HepG2 (cell line): ENCODE measurements at regions not wholly inside any gene's neighbourhood (a gene's known extent, or its start where the extent isn't known, plus 50 kb on each side); places are given as distances from the start of the nearest gene placed in this dataset.

Source experiments
- BCL6 ChIP-seq: IDR thresholded peaks from 2 replicates; pipeline ENCODE4 v1.6.1; 2016; ENCODE audit warnings: missing genetic modification reagents, missing compliant biosample characterization
- BRCA1 ChIP-seq: sonication (generic); formaldehyde crosslinking; IDR thresholded peaks from 2 replicates; pipeline ENCODE4 v1.4.0; 2020; ENCODE audit warnings: missing genetic modification reagents
- CBX1 ChIP-seq: IDR thresholded peaks from one replicate; pipeline ENCODE4 v1.6.1; 2016; ENCODE audit warnings: antibody characterized with exemption, low read depth
- CEBPB ChIP-seq: IDR thresholded peaks from 2 replicates; pipeline ENCODE4 v1.6.1; 2011; ENCODE audit warnings: low read depth, low read length, improper control_type of control experiment, borderline replicate concordance
- FOXJ3 ChIP-seq: sonication (generic); formaldehyde crosslinking; IDR thresholded peaks from 2 replicates; pipeline ENCODE4 v1.4.0; 2020; ENCODE audit warnings: missing genetic modification reagents, mild to moderate bottlenecking, borderline replicate concordance
- FOXO1 ChIP-seq: sonication (generic); formaldehyde crosslinking; IDR thresholded peaks from 2 replicates; pipeline ENCODE4 v1.4.0; 2020; ENCODE audit warnings: missing genetic modification reagents
- GATAD2A ChIP-seq: IDR thresholded peaks from 2 replicates; pipeline ENCODE4 v1.6.1; 2016
- HNF4A ChIP-seq: sonication (generic); formaldehyde crosslinking; IDR thresholded peaks from 2 replicates; pipeline ENCODE4 v1.4.0; 2020; ENCODE audit warnings: missing genetic modification reagents
- HOXA3 ChIP-seq: sonication (generic); formaldehyde crosslinking; IDR thresholded peaks from 2 replicates; pipeline ENCODE4 v1.5.0; 2020; ENCODE audit warnings: missing genetic modification reagents
- HOXD1 ChIP-seq: sonication (generic); formaldehyde crosslinking; IDR thresholded peaks from 2 replicates; pipeline ENCODE4 v1.5.0; 2020; ENCODE audit warnings: missing genetic modification reagents
- KDM5B ChIP-seq: sonication (generic); formaldehyde crosslinking; IDR thresholded peaks from 2 replicates; pipeline ENCODE4 v1.4.0; 2020; ENCODE audit warnings: missing genetic modification reagents, mild to moderate bottlenecking, borderline replicate concordance
- PHF21A ChIP-seq: sonication (generic); formaldehyde crosslinking; IDR thresholded peaks from 2 replicates; pipeline ENCODE4 v1.5.0; 2020; ENCODE audit warnings: mild to moderate bottlenecking, missing genetic modification reagents
- POLR2AphosphoS2 ChIP-seq: IDR thresholded peaks from 2 replicates; pipeline ENCODE4 v1.6.1; 2011; ENCODE audit warnings: low read depth, low read length, improper control_type of control experiment
- SAP130 ChIP-seq: IDR thresholded peaks from 2 replicates; pipeline ENCODE4 v1.6.1; 2016; ENCODE audit warnings: low read depth
- ZNF891 ChIP-seq: sonication (generic); formaldehyde crosslinking; IDR thresholded peaks from 2 replicates; pipeline ENCODE4 v1.5.0; 2020; ENCODE audit warnings: mild to moderate bottlenecking, missing genetic modification reagents
- TF ChIP-seq, protein P1 (sequence below): IDR thresholded peaks from 2 replicates; pipeline ENCODE4 v1.6.1; 2012; ENCODE audit warnings: inconsistent platforms
- TF ChIP-seq, protein P2 (sequence below): IDR thresholded peaks from 2 replicates; pipeline ENCODE4 v1.4.0; 2020; ENCODE audit warnings: mild to moderate bottlenecking, missing genetic modification reagents
- TF ChIP-seq, protein P3 (sequence below): sonication (generic); formaldehyde crosslinking; IDR thresholded peaks from 2 replicates; pipeline ENCODE4 v1.5.0; 2020; ENCODE audit warnings: missing genetic modification reagents
- TF ChIP-seq, protein P4 (sequence below): sonication (generic); formaldehyde crosslinking; IDR thresholded peaks from 2 replicates; pipeline ENCODE4 v1.4.0; 2020; ENCODE audit warnings: missing genetic modification reagents

DNA sequence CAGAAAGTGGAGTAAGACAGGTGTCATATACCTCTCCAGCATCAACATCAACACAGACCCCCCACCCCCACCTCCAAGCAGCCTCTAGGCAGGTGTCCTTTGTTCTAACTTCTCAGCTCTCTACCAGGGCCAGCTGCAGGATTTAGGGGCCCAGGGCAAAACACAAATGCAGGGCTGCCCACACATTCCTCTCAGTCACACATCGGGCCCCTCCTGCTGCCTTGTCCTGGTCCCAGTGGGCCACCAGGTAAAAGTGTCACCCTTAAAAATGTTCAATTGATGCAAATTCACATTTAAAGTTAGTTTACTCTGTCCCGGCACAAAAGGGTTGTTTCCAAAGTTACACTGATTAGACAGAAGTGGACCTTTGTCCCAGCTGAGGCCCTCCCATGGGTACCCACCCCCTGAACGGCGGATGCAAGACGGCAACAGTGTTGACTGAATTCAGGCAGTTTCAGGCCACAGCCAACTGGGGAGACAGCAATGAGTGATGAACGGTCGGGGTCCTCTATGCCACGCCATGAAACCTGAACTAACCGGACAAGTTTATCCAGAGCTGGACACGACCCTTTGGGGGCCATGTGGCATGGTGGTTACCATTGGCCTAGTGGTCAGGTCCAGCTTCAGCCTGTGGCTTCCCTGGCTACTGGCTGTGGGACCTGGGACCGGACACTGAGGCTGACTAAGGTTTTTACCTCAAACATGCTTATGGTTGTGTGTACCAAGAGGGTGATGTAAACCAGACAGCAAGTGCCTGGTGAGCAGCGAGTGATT is 52.2 kb upstream of the UNC93A start (continued):
- TF ChIP-seq KDM5B (CRISPR knock-in tag), result no peak
- 0 out of 2 replicates have a peak, but pooled peaks have one; percentile 8 for TF ChIP-seq FOXJ3
- TF ChIP-seq BCL6 (CRISPR knock-in tag), result peak; percentile 59
- TF ChIP-seq SAP130, result peak; percentile 63
- TF ChIP-seq, protein P1, sequence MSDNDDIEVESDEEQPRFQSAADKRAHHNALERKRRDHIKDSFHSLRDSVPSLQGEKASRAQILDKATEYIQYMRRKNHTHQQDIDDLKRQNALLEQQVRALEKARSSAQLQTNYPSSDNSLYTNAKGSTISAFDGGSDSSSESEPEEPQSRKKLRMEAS, result peak; percentile 65
- TF ChIP-seq CBX1, result peak; percentile 12
- 0 out of 2 replicates have a peak, but pooled peaks have one; percentile 26 for TF ChIP-seq HOXA3
- no peak for TF ChIP-seq POLR2AphosphoS2
- TF ChIP-seq, protein P2, sequence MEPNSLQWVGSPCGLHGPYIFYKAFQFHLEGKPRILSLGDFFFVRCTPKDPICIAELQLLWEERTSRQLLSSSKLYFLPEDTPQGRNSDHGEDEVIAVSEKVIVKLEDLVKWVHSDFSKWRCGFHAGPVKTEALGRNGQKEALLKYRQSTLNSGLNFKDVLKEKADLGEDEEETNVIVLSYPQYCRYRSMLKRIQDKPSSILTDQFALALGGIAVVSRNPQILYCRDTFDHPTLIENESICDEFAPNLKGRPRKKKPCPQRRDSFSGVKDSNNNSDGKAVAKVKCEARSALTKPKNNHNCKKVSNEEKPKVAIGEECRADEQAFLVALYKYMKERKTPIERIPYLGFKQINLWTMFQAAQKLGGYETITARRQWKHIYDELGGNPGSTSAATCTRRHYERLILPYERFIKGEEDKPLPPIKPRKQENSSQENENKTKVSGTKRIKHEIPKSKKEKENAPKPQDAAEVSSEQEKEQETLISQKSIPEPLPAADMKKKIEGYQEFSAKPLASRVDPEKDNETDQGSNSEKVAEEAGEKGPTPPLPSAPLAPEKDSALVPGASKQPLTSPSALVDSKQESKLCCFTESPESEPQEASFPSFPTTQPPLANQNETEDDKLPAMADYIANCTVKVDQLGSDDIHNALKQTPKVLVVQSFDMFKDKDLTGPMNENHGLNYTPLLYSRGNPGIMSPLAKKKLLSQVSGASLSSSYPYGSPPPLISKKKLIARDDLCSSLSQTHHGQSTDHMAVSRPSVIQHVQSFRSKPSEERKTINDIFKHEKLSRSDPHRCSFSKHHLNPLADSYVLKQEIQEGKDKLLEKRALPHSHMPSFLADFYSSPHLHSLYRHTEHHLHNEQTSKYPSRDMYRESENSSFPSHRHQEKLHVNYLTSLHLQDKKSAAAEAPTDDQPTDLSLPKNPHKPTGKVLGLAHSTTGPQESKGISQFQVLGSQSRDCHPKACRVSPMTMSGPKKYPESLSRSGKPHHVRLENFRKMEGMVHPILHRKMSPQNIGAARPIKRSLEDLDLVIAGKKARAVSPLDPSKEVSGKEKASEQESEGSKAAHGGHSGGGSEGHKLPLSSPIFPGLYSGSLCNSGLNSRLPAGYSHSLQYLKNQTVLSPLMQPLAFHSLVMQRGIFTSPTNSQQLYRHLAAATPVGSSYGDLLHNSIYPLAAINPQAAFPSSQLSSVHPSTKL (CRISPR knock-in tag), result peak; percentile 38; the same call in 1 of the 2 replicates
- TF ChIP-seq GATAD2A (CRISPR knock-in tag), result no peak
- 0 out of 2 replicates have a peak, but pooled peaks have one; percentile 57 for TF ChIP-seq ZNF891 (CRISPR knock-in tag)
- no peak for TF ChIP-seq BRCA1 (CRISPR knock-in tag)
- TF ChIP-seq FOXO1 (CRISPR knock-in tag), result peak; percentile 74
- TF ChIP-seq CEBPB, result no peak
- TF ChIP-seq HNF4A (CRISPR knock-in tag), result peak; percentile 82
- peak; percentile 70 for TF ChIP-seq PHF21A (CRISPR knock-in tag)
- TF ChIP-seq, protein P3, sequence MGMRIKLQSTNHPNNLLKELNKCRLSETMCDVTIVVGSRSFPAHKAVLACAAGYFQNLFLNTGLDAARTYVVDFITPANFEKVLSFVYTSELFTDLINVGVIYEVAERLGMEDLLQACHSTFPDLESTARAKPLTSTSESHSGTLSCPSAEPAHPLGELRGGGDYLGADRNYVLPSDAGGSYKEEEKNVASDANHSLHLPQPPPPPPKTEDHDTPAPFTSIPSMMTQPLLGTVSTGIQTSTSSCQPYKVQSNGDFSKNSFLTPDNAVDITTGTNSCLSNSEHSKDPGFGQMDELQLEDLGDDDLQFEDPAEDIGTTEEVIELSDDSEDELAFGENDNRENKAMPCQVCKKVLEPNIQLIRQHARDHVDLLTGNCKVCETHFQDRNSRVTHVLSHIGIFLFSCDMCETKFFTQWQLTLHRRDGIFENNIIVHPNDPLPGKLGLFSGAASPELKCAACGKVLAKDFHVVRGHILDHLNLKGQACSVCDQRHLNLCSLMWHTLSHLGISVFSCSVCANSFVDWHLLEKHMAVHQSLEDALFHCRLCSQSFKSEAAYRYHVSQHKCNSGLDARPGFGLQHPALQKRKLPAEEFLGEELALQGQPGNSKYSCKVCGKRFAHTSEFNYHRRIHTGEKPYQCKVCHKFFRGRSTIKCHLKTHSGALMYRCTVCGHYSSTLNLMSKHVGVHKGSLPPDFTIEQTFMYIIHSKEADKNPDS (CRISPR knock-in tag), result no peak
- TF ChIP-seq HOXD1 (CRISPR knock-in tag), result no peak
- TF ChIP-seq, protein P4, sequence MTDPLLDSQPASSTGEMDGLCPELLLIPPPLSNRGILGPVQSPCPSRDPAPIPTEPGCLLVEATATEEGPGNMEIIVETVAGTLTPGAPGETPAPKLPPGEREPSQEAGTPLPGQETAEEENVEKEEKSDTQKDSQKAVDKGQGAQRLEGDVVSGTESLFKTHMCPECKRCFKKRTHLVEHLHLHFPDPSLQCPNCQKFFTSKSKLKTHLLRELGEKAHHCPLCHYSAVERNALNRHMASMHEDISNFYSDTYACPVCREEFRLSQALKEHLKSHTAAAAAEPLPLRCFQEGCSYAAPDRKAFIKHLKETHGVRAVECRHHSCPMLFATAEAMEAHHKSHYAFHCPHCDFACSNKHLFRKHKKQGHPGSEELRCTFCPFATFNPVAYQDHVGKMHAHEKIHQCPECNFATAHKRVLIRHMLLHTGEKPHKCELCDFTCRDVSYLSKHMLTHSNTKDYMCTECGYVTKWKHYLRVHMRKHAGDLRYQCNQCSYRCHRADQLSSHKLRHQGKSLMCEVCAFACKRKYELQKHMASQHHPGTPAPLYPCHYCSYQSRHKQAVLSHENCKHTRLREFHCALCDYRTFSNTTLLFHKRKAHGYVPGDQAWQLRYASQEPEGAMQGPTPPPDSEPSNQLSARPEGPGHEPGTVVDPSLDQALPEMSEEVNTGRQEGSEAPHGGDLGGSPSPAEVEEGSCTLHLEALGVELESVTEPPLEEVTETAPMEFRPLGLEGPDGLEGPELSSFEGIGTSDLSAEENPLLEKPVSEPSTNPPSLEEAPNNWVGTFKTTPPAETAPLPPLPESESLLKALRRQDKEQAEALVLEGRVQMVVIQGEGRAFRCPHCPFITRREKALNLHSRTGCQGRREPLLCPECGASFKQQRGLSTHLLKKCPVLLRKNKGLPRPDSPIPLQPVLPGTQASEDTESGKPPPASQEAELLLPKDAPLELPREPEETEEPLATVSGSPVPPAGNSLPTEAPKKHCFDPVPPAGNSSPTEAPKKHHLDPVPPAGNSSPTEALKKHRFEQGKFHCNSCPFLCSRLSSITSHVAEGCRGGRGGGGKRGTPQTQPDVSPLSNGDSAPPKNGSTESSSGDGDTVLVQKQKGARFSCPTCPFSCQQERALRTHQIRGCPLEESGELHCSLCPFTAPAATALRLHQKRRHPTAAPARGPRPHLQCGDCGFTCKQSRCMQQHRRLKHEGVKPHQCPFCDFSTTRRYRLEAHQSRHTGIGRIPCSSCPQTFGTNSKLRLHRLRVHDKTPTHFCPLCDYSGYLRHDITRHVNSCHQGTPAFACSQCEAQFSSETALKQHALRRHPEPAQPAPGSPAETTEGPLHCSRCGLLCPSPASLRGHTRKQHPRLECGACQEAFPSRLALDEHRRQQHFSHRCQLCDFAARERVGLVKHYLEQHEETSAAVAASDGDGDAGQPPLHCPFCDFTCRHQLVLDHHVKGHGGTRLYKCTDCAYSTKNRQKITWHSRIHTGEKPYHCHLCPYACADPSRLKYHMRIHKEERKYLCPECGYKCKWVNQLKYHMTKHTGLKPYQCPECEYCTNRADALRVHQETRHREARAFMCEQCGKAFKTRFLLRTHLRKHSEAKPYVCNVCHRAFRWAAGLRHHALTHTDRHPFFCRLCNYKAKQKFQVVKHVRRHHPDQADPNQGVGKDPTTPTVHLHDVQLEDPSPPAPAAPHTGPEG (CRISPR knock-in tag), result no peak
